HG02943 (cell line): ENCODE measurements at regions not wholly inside any gene's neighbourhood (a gene's known extent, or its start where the extent isn't known, plus 50 kb on each side); places are given as distances from the start of the nearest gene placed in this dataset.
"Not testable (repeated sequence)": the region's sequence is repeated elsewhere in the genome, so short reads cannot be mapped to it uniquely, and the experiment has no call there.

Experiments used
- ATAC-seq: cut with Tn5 transposase; IDR thresholded peaks from one replicate; pipeline ENCODE4 v1.9.1; 2021; ENCODE audit warnings: mild to moderate bottlenecking, low read depth, moderate library complexity; ENCODE audit not compliant: unreplicated experiment

- not testable (repeated sequence) for ATAC-seq
Observed at GRCh38 chr15:20245856-20246255, 295.7 kb downstream of the GOLGA6L6 start.

- not testable (repeated sequence) for ATAC-seq
Observed at GRCh38 chr15:20244792-20245191, 296.8 kb downstream of the GOLGA6L6 start.

GRCh38 chr15:20243486-20244240 lies 297.9 kb downstream of the GOLGA6L6 start:
- not testable (repeated sequence) for ATAC-seq

GRCh38 chr15:20240366-20240917 lies 301.2 kb downstream of the GOLGA6L6 start:
- not testable (repeated sequence) for ATAC-seq

- ATAC-seq = not testable (repeated sequence)
Observed at GRCh38 chr15:20239186-20239585, 302.4 kb downstream of the GOLGA6L6 start.

- not testable (repeated sequence) for ATAC-seq
Observed at GRCh38 chr15:20237256-20238020, 304.2 kb downstream of the GOLGA6L6 start.

GRCh38 chr15:20235728-20236127 lies 305.9 kb downstream of the GOLGA6L6 start:
- ATAC-seq = not testable (repeated sequence)

GRCh38 chr15:20234006-20234540 lies 307.5 kb downstream of the GOLGA6L6 start:
- not testable (repeated sequence) for ATAC-seq

- not testable (repeated sequence) for ATAC-seq
Observed at GRCh38 chr15:20232457-20232856, 309.1 kb downstream of the GOLGA6L6 start.

GRCh38 chr15:20230656-20231055 lies 310.9 kb downstream of the GOLGA6L6 start:
- ATAC-seq = not testable (repeated sequence)

- not testable (repeated sequence) for ATAC-seq
Observed at GRCh38 chr15:20228791-20229190, 312.8 kb downstream of the GOLGA6L6 start.

GRCh38 chr15:20227119-20227853 lies 314.3 kb downstream of the GOLGA6L6 start:
- ATAC-seq = not testable (repeated sequence)

GRCh38 chr15:20226531-20226930 lies 315.1 kb downstream of the GOLGA6L6 start:
- not testable (repeated sequence) for ATAC-seq

- not testable (repeated sequence) for ATAC-seq
Observed at GRCh38 chr15:20221063-20221462, 320.5 kb downstream of the GOLGA6L6 start.

GRCh38 chr15:20219171-20219570 lies 322.4 kb downstream of the GOLGA6L6 start:
- ATAC-seq = not testable (repeated sequence)

- ATAC-seq = not testable (repeated sequence)
Observed at GRCh38 chr15:20215700-20216099, 325.9 kb downstream of the GOLGA6L6 start.

GRCh38 chr15:20214101-20214500 lies 327.5 kb downstream of the GOLGA6L6 start:
- ATAC-seq = not testable (repeated sequence)

GRCh38 chr15:20211508-20211907 lies 330.1 kb downstream of the GOLGA6L6 start:
- ATAC-seq = not testable (repeated sequence)

- ATAC-seq = not testable (repeated sequence)
Observed at GRCh38 chr15:20209973-20210372, 331.6 kb downstream of the GOLGA6L6 start.

GRCh38 chr15:20207607-20208006 lies 334.0 kb downstream of the GOLGA6L6 start:
- ATAC-seq = not testable (repeated sequence)
